H9 (cell line): ENCODE measurements at regions not wholly inside any gene's neighbourhood (a gene's known extent, or its start where the extent isn't known, plus 50 kb on each side); places are given as distances from the start of the nearest gene placed in this dataset.

ENCODE experiments used
- DNase-seq: peaks from one replicate; pipeline ENCODE4 v3.0.0-alpha.2; 2017
- H2AFZ ChIP-seq: one replicate; pipeline ENCODE4 v1.6.1; 2013; ENCODE audit warnings: mild to moderate bottlenecking, low read length, control low read depth, moderate library complexity
- H2AK5ac ChIP-seq: 2 replicates; pipeline ENCODE4 v1.6.1; 2013; ENCODE audit warnings: low read length, control low read depth, mixed read lengths; ENCODE audit not compliant: insufficient read length
- H2BK120ac ChIP-seq: one replicate; pipeline ENCODE4 v1.6.1; 2013; ENCODE audit warnings: low read depth, mild to moderate bottlenecking, low read length, control low read depth, inconsistent platforms; ENCODE audit not compliant: poor library complexity, severe bottlenecking
- H2BK12ac ChIP-seq: 2 replicates; pipeline ENCODE4 v1.6.1; 2013; ENCODE audit warnings: low read length, control low read depth, mixed read lengths, low read depth; ENCODE audit not compliant: insufficient read length
- H2BK15ac ChIP-seq: 2 replicates; pipeline ENCODE4 v1.6.1; 2013; ENCODE audit warnings: low read depth, low read length, control low read depth
- H2BK20ac ChIP-seq: one replicate; pipeline ENCODE4 v1.6.1; 2013; ENCODE audit warnings: low read depth, mild to moderate bottlenecking, low read length, control low read depth, inconsistent platforms; ENCODE audit not compliant: poor library complexity, severe bottlenecking
- H2BK5ac ChIP-seq: 2 replicates; pipeline ENCODE4 v1.6.1; 2013; ENCODE audit warnings: low read length, control low read depth, mixed read lengths; ENCODE audit not compliant: insufficient read length
- H3K14ac ChIP-seq: 2 replicates; pipeline ENCODE4 v1.6.1; 2013; ENCODE audit warnings: low read length, control low read depth; ENCODE audit not compliant: insufficient read depth
- H3K18ac ChIP-seq: 2 replicates; pipeline ENCODE4 v1.6.1; 2013; ENCODE audit warnings: low read depth, mild to moderate bottlenecking, mixed read lengths, low read length, control low read depth; ENCODE audit not compliant: insufficient read length
- H3K23ac ChIP-seq: 2 replicates; pipeline ENCODE4 v1.6.1; 2013; ENCODE audit warnings: low read length, control low read depth, mixed read lengths, low read depth; ENCODE audit not compliant: insufficient read length
- H3K23me2 ChIP-seq: 2 replicates; pipeline ENCODE4 v1.6.1; 2013; ENCODE audit warnings: low read depth, mild to moderate bottlenecking, mixed read lengths, low read length, control low read depth; ENCODE audit not compliant: insufficient read length, poor library complexity, severe bottlenecking
- H3K27ac ChIP-seq: 2 replicates; pipeline ENCODE4 v1.5.1; 2013; ENCODE audit warnings: low read length, control low read depth, mixed read lengths, low read depth; ENCODE audit not compliant: insufficient read length
- H3K27me3 ChIP-seq: 2 replicates; pipeline ENCODE4 v1.6.1; 2013; ENCODE audit warnings: low read length, control low read depth, inconsistent platforms; ENCODE audit not compliant: insufficient read depth
- H3K4ac ChIP-seq: 2 replicates; pipeline ENCODE4 v1.6.1; 2013; ENCODE audit warnings: low read depth, mild to moderate bottlenecking, control low read depth, inconsistent platforms, low read length, moderate library complexity
- H3K4me1 ChIP-seq: 2 replicates; pipeline ENCODE4 v1.6.1; 2013; ENCODE audit warnings: low read length, control low read depth, inconsistent platforms; ENCODE audit not compliant: insufficient read depth
- H3K4me2 ChIP-seq: 2 replicates; pipeline ENCODE4 v1.6.1; 2013; ENCODE audit warnings: low read length, control low read depth, mixed read lengths; ENCODE audit not compliant: insufficient read length, insufficient read depth
- H3K56ac ChIP-seq: 2 replicates; pipeline ENCODE4 v1.6.1; 2013; ENCODE audit warnings: low read depth, mild to moderate bottlenecking, mixed read lengths, low read length, control low read depth; ENCODE audit not compliant: insufficient read length
- H3K79me1 ChIP-seq: 2 replicates; pipeline ENCODE4 v1.6.1; 2013; ENCODE audit warnings: low read depth, mild to moderate bottlenecking, moderate library complexity, low read length, control low read depth, inconsistent platforms; ENCODE audit not compliant: insufficient read depth, poor library complexity, severe bottlenecking
- H3K79me2 ChIP-seq: 2 replicates; pipeline ENCODE4 v1.6.1; 2013; ENCODE audit warnings: low read length, control low read depth, inconsistent platforms; ENCODE audit not compliant: insufficient read depth
- H3K9ac ChIP-seq: 2 replicates; pipeline ENCODE4 v1.6.1; 2013; ENCODE audit warnings: low read length, control low read depth, mixed read lengths; ENCODE audit not compliant: insufficient read length; ENCODE audit errors: extremely low read depth
- H3K9me3 ChIP-seq: one replicate; pipeline ENCODE4 v1.6.1; 2013; ENCODE audit warnings: low read depth, low read length, inconsistent platforms; ENCODE audit not compliant: control insufficient read depth
- H3T11ph ChIP-seq: one replicate; pipeline ENCODE4 v1.6.1; 2013; ENCODE audit warnings: mild to moderate bottlenecking, low read length, control low read depth, inconsistent platforms
- H4K20me1 ChIP-seq: one replicate; pipeline ENCODE4 v1.6.1; 2013; ENCODE audit not compliant: control insufficient read depth, insufficient read length, insufficient read depth
- H4K5ac ChIP-seq: 2 replicates; pipeline ENCODE4 v1.6.1; 2013; ENCODE audit warnings: low read depth, mild to moderate bottlenecking, mixed read lengths, low read length, control low read depth; ENCODE audit not compliant: insufficient read length
- H4K8ac ChIP-seq: replicated peaks from 2 replicates; pipeline ENCODE4 v1.6.1; 2013; ENCODE audit warnings: low read length, control low read depth, mixed read lengths, low read depth; ENCODE audit not compliant: insufficient read length
- H4K91ac ChIP-seq: 2 replicates; pipeline ENCODE4 v1.6.1; 2013; ENCODE audit warnings: low read depth, mild to moderate bottlenecking, moderate library complexity, mixed read lengths, low read length, control low read depth; ENCODE audit not compliant: insufficient read length
- H3K27ac Mint-ChIP-seq, 3 experiments: 2 replicates in 2 of 3; 3 replicates in 1 of 3; pipeline ENCODE4 v1.8.0; 2020 to 2021; ENCODE audit warnings: mixed read lengths in 3 of 3, mild to moderate bottlenecking in 1 of 3, moderate library complexity in 1 of 3
- H3K27me3 Mint-ChIP-seq: 2 replicates; pipeline ENCODE4 v1.8.0; 2021; ENCODE audit warnings: low read depth, mild to moderate bottlenecking, moderate library complexity, mixed read lengths
- H3K36me3 Mint-ChIP-seq, 3 experiments: 2 replicates in 2 of 3; 3 replicates in 1 of 3; pipeline ENCODE4 v1.8.0; 2020 to 2021; ENCODE audit warnings: low read depth in 3 of 3, mixed read lengths in 3 of 3; ENCODE audit not compliant: insufficient read depth in 1 of 3
- H3K4me1 Mint-ChIP-seq, 2 experiments: 2 replicates each; pipeline ENCODE4 v1.8.0; 2020; ENCODE audit warnings: mixed read lengths in 2 of 2
- H3K4me3 Mint-ChIP-seq, 2 experiments: 2 replicates in 1 of 2; 3 replicates in 1 of 2; pipeline ENCODE4 v1.8.0; 2020 to 2021; ENCODE audit warnings: mild to moderate bottlenecking in 2 of 2, mixed read lengths in 2 of 2, moderate library complexity in 1 of 2
- H3K9me3 Mint-ChIP-seq, 2 experiments: 2 replicates in 1 of 2; 3 replicates in 1 of 2; pipeline ENCODE4 v1.8.0; 2020; ENCODE audit warnings: mild to moderate bottlenecking in 2 of 2, mixed read lengths in 2 of 2, moderate library complexity in 1 of 2
- WGBS: extraction: QIAGEN DNeasy Blood & Tissue Kit; methylation state at CpG from one replicate; pipeline ENCODE4 v1.1.7; 2013; ENCODE audit warnings: missing lambda C conversion rate, low lambda C conversion rate, mixed read lengths; ENCODE audit not compliant: insufficient read length; ENCODE audit errors: extremely low coverage; 5-methylcytosine and 5-hydroxymethylcytosine counted together
- TF ChIP-seq, protein P1 (sequence below): fragments of 200-600 bp; sonication (generic); conservative IDR thresholded peaks from 3 replicates; pipeline ENCODE4 v1.8.0; 2021; ENCODE audit warnings: antibody characterized with exemption, mild to moderate bottlenecking

DNA sequence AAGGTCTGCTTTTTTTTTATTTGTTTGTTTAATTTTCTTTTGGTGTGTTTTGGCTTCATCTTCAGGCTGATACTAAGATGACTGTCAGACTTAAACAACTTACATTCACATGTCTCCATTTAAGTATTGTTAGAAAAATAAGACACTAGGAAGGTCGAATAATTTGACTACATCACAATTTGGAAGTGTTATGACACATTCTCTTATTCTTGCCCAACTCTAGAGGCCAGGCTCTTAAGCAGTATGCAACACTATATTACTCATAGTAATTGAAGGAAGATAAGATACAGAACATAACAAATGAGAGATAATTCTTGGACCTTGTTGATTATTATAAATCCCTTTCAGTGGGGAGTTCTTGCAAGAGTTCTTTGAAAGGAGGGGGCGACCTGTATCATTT is 295.3 kb upstream of the COL3A1 start:
- peaks cover 10 to 19% of the 10 kb centered on the region in 2 experiments for H3K4me1 Mint-ChIP-seq
- H2BK15ac ChIP-seq, result no peak overlapping the region
- H3K14ac ChIP-seq, result no peak overlapping the region
- H2BK12ac ChIP-seq, result no peak overlapping the region
- no peak overlapping the region for H3K4ac ChIP-seq
- no peak overlapping the region for H3T11ph ChIP-seq
- H4K8ac ChIP-seq, result no peak overlapping the region
- H3K4me1 ChIP-seq, result no peaks in the 10 kb centered on the region
- WGBS, result no CpG with 5 or more reads among the region's 2 CpGs
- no peak overlapping the region for H2BK120ac ChIP-seq
- no peak overlapping the region for H3K23ac ChIP-seq
- no peak overlapping the region for H2AFZ ChIP-seq
- no peak overlapping the region for H3K9ac ChIP-seq
- H2BK20ac ChIP-seq, result no peak overlapping the region
- no peaks in the 10 kb centered on the region for H4K20me1 ChIP-seq
- no peak overlapping the region for H3K4me3 Mint-ChIP-seq
- H3K36me3 Mint-ChIP-seq, result no peaks in the 10 kb centered on the region; a peak in 2 of 7 replicates
- DNase-seq, result no peak
- no peak overlapping the region for H3K4me2 ChIP-seq
- H3K9me3 Mint-ChIP-seq, result no peaks in the 10 kb centered on the region; a peak in 1 of 5 replicates
- no peak overlapping the region for H3K56ac ChIP-seq
- no peaks in the 10 kb centered on the region for H3K27me3 Mint-ChIP-seq
- H3K9me3 ChIP-seq, result no peaks in the 10 kb centered on the region
- H2AK5ac ChIP-seq, result no peak overlapping the region
- H4K5ac ChIP-seq, result no peak overlapping the region
- H2BK5ac ChIP-seq, result no peak overlapping the region
- H3K27me3 ChIP-seq, result no peaks in the 10 kb centered on the region
- no peaks in the 10 kb centered on the region for H3K23me2 ChIP-seq
- H3K79me2 ChIP-seq, result no peaks in the 10 kb centered on the region
- H4K91ac ChIP-seq, result no peak overlapping the region
- no peak overlapping the region for H3K27ac ChIP-seq
- TF ChIP-seq, protein P1, sequence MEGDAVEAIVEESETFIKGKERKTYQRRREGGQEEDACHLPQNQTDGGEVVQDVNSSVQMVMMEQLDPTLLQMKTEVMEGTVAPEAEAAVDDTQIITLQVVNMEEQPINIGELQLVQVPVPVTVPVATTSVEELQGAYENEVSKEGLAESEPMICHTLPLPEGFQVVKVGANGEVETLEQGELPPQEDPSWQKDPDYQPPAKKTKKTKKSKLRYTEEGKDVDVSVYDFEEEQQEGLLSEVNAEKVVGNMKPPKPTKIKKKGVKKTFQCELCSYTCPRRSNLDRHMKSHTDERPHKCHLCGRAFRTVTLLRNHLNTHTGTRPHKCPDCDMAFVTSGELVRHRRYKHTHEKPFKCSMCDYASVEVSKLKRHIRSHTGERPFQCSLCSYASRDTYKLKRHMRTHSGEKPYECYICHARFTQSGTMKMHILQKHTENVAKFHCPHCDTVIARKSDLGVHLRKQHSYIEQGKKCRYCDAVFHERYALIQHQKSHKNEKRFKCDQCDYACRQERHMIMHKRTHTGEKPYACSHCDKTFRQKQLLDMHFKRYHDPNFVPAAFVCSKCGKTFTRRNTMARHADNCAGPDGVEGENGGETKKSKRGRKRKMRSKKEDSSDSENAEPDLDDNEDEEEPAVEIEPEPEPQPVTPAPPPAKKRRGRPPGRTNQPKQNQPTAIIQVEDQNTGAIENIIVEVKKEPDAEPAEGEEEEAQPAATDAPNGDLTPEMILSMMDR, result no peak
- no peaks in the 10 kb centered on the region for H3K79me1 ChIP-seq
- no peak overlapping the region for H3K18ac ChIP-seq
- no peak overlapping the region for H3K27ac Mint-ChIP-seq
